Islet of Langerhans (tissue), 1 donor: ENCODE measurements at regions not wholly inside any gene's neighbourhood (a gene's known extent, or its start where the extent isn't known, plus 50 kb on each side); places are given as distances from the start of the nearest gene placed in this dataset.
"Not testable (repeated sequence)": the region's sequence is repeated elsewhere in the genome, so short reads cannot be mapped to it uniquely, and the experiment has no call there.

Experiments
- FAIRE-seq: peaks from one replicate; lab custom pipeline; 2011; peaks lifted over from hg19 to GRCh38; lab: Jason Lieb, UNC

GRCh38 chr1:83509301-83509781 lies 489.6 kb downstream of the TTLL7 start:
- no peak for FAIRE-seq

- no peak for FAIRE-seq
Measured at GRCh38 chr1:83508485-83509151, 490.3 kb downstream of the TTLL7 start.

GRCh38 chr1:83505148-83505547 lies 493.8 kb downstream of the TTLL7 start:
- no peak for FAIRE-seq

- FAIRE-seq, result no peak
Measured at GRCh38 chr1:83503153-83503552, 495.8 kb downstream of the TTLL7 start.

GRCh38 chr1:83500987-83501591 lies 497.8 kb downstream of the TTLL7 start:
- no peak for FAIRE-seq

GRCh38 chr1:83500531-83500930 lies 498.4 kb downstream of the TTLL7 start:
- no peak for FAIRE-seq

- no peak for FAIRE-seq
Measured at GRCh38 chr1:83499998-83500397, 498.9 kb downstream of the TTLL7 start.

GRCh38 chr1:83497563-83497962 lies 501.4 kb downstream of the TTLL7 start:
- no peak for FAIRE-seq

- FAIRE-seq, result no peak
Measured at GRCh38 chr1:83495560-83495959, 503.4 kb downstream of the TTLL7 start.

GRCh38 chr1:83493633-83494032 lies 505.3 kb downstream of the TTLL7 start:
- FAIRE-seq, result no peak

- FAIRE-seq, result no peak
Measured at GRCh38 chr1:83491930-83492329, 507.0 kb downstream of the TTLL7 start.

- no peak for FAIRE-seq
Measured at GRCh38 chr1:83490988-83491387, 507.9 kb downstream of the TTLL7 start.

- not testable (repeated sequence) for FAIRE-seq
Measured at GRCh38 chr1:83488105-83488504, 510.8 kb downstream of the TTLL7 start.

- FAIRE-seq, result not testable (repeated sequence)
Measured at GRCh38 chr1:83487460-83487859, 511.5 kb downstream of the TTLL7 start.

- FAIRE-seq, result not testable (repeated sequence)
Measured at GRCh38 chr1:83485314-83486019, 513.5 kb downstream of the TTLL7 start.

GRCh38 chr1:83481284-83481683 lies 517.6 kb downstream of the TTLL7 start:
- FAIRE-seq, result not testable (repeated sequence)

- not testable (repeated sequence) for FAIRE-seq
Measured at GRCh38 chr1:83479591-83480239, 519.2 kb downstream of the TTLL7 start.

- FAIRE-seq, result not testable (repeated sequence)
Measured at GRCh38 chr1:83478127-83478526, 520.8 kb downstream of the TTLL7 start.

- FAIRE-seq, result not testable (repeated sequence)
Measured at GRCh38 chr1:83476518-83476917, 522.4 kb downstream of the TTLL7 start.

GRCh38 chr1:83474946-83475345 lies 524.0 kb downstream of the TTLL7 start:
- not testable (repeated sequence) for FAIRE-seq

GRCh38 chr1:83473986-83474385 lies 524.9 kb downstream of the TTLL7 start:
- not testable (repeated sequence) for FAIRE-seq

GRCh38 chr1:83472066-83472465 lies 526.9 kb downstream of the TTLL7 start:
- FAIRE-seq, result not testable (repeated sequence)

- not testable (repeated sequence) for FAIRE-seq
Measured at GRCh38 chr1:83471272-83471671, 527.7 kb downstream of the TTLL7 start.
